ENCODE measurements at regions not wholly inside any gene's neighbourhood (a gene's known extent, or its start where the extent isn't known, plus 50 kb on each side); places are given as distances from the start of the nearest gene placed in this dataset.

DNA sequence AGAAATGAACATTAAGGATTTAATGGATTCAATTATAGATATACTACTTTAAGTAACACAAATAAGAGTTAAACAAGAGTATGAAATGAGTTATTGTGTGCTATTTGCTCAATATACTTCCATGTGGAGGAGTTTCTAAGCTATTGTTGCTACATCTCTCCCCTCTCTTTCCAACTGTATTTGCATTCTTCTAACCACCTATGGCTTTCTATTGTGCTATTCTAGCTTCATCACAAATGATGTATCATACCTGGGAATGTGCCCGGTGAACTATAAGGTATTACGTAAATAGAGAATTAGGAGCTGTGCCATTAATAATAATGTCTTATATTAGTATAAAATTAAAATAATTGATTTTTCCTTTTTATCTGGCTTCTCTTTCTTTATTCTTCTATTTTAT is 87.1 kb upstream of the PLEKHG7 start:
- TF ChIP-seq, protein P1, sequence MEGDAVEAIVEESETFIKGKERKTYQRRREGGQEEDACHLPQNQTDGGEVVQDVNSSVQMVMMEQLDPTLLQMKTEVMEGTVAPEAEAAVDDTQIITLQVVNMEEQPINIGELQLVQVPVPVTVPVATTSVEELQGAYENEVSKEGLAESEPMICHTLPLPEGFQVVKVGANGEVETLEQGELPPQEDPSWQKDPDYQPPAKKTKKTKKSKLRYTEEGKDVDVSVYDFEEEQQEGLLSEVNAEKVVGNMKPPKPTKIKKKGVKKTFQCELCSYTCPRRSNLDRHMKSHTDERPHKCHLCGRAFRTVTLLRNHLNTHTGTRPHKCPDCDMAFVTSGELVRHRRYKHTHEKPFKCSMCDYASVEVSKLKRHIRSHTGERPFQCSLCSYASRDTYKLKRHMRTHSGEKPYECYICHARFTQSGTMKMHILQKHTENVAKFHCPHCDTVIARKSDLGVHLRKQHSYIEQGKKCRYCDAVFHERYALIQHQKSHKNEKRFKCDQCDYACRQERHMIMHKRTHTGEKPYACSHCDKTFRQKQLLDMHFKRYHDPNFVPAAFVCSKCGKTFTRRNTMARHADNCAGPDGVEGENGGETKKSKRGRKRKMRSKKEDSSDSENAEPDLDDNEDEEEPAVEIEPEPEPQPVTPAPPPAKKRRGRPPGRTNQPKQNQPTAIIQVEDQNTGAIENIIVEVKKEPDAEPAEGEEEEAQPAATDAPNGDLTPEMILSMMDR (conservative IDR thresholded peaks at IDR 0.05; ENCODE audit: low read depth, low read length), result no peak
- TF ChIP-seq EZH2 (IDR thresholded peaks at IDR 0.05; ENCODE audit: borderline replicate concordance, low read depth, low read length, poor library complexity, severe bottlenecking), result no peak

Data from A673 (cell line).